Calu3 (cell line): ENCODE measurements at regions not wholly inside any gene's neighbourhood (a gene's known extent, or its start where the extent isn't known, plus 50 kb on each side); places are given as distances from the start of the nearest gene placed in this dataset.

Experiments
- BruUV-seq: library from RNA; stranded (reverse); fragments of 400-500 nt; replicated peaks from 2 replicates; lab custom pipeline; 2021; lab: Mats Ljungman, UMichigan
- CTCF ChIA-PET: fragments of 300-600 bp; sonication (Branson Sonifier 250); formaldehyde crosslinking; loops from one replicate; lab custom pipeline; 2022; ENCODE audit warnings: antibody characterized with exemption; lab: Charles Lee
- DNase-seq: peaks from one replicate; pipeline ENCODE4 v3.0.0; 2022
- H3K27ac Mint-ChIP-seq: one replicate; pipeline ENCODE4 v1.8.0; 2022; ENCODE audit warnings: mixed read lengths; ENCODE audit not compliant: unreplicated experiment
- H3K27me3 Mint-ChIP-seq: one replicate; pipeline ENCODE4 v1.8.0; 2022; ENCODE audit warnings: mixed read lengths; ENCODE audit not compliant: unreplicated experiment
- H3K36me3 Mint-ChIP-seq: one replicate; pipeline ENCODE4 v1.8.0; 2022; ENCODE audit warnings: mild to moderate bottlenecking, moderate library complexity, mixed read lengths; ENCODE audit not compliant: insufficient read depth, unreplicated experiment
- H3K4me1 Mint-ChIP-seq: one replicate; pipeline ENCODE4 v1.8.0; 2022; ENCODE audit warnings: mild to moderate bottlenecking, low read depth, mixed read lengths; ENCODE audit not compliant: unreplicated experiment
- H3K4me3 Mint-ChIP-seq: one replicate; pipeline ENCODE4 v1.8.0; 2022; ENCODE audit warnings: mild to moderate bottlenecking, low read depth, moderate library complexity, mixed read lengths; ENCODE audit not compliant: unreplicated experiment
- H3K9me3 Mint-ChIP-seq: one replicate; pipeline ENCODE4 v1.8.0; 2022; ENCODE audit warnings: low read depth, mixed read lengths; ENCODE audit not compliant: unreplicated experiment
- CTCF ChIP-seq: fragments of 200-600 bp; IDR thresholded peaks from one replicate; pipeline ENCODE4 v1.8.0; 2022; ENCODE audit warnings: antibody characterized with exemption; ENCODE audit not compliant: unreplicated experiment
- intact Hi-C: fragments of 100-400 bp; cut with micrococcal nuclease; formaldehyde crosslinking; loops from one replicate; pipeline ENCODE4 v1.10.0; 2022; ENCODE audit not compliant: unreplicated experiment

GRCh38 chrX:25295466-25295865, 279.7 kb upstream of the ARX start:
- Mint-ChIP-seq H3K27ac (no peak overlapping the region), H3K36me3 (no peaks in the 10 kb centered on the region), H3K4me1 (peaks cover 6% of the 10 kb centered on the region), H3K27me3 (peaks cover 12% of the 10 kb centered on the region), H3K4me3 (no peak overlapping the region), H3K9me3 (no peaks in the 10 kb centered on the region)
- CTCF ChIA-PET: no interaction called here
- TF ChIP-seq CTCF: no peak
- intact Hi-C loops: no loop called here
- BruUV-seq: no TSS peak
- no peak for DNase-seq

DNA sequence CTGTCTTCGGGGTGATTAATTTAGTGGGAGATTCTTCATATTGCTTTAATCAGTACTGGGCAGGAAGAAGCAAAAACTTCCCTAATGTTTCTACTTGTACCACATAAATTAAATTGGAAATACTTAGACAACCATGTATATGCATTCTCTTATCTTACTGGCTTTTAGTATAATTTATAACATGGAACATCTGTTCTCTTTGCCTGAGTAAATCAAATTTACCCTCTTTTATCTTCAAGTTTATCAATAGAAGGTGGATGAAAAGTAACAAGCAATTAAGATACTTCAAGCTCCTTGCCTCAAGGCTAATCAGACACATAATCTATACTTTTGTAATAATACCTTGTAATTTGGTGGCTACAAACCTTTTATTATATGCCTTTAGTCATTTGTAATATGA, 274.4 kb upstream of the ARX start:
- intact Hi-C loops: no loop called here
- CTCF ChIA-PET: interaction anchor here (0.8 kb wide), 1 partner anchor 10 kb away, joined by 3 read pairs; no protein-coding TSS in a partner anchor
- BruUV-seq: no TSS peak
- H3K27me3 Mint-ChIP-seq: peaks cover 12% of the 10 kb centered on the region
- no peak overlapping the region for H3K27ac Mint-ChIP-seq
- H3K9me3 Mint-ChIP-seq: no peaks in the 10 kb centered on the region
- H3K4me1 Mint-ChIP-seq: no peaks in the 10 kb centered on the region
- no peak overlapping the region for H3K4me3 Mint-ChIP-seq
- DNase-seq: no peak
- TF ChIP-seq CTCF: no peak
- no peaks in the 10 kb centered on the region for H3K36me3 Mint-ChIP-seq

DNA sequence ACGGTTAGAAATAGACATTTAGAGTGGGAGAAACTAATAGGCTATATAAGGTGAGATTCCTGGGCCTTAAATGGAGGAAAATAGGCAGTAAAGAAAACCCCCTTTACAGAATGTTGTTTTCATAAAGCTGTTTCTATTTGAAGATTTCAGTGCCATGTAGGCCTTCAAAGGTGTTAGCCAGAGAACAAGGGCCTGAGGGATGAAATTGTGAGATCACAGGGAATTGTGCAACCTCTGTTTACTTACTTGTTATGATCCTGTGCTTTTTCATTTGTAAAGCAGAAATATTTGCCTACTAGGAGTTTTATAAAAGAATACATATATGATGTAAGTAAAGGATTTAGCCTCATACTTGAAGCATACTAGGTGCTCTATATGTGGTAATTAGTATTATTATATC, 272.9 kb upstream of the ARX start:
- Mint-ChIP-seq H3K36me3 (no peaks in the 10 kb centered on the region), H3K9me3 (no peaks in the 10 kb centered on the region), H3K27ac (no peak overlapping the region), H3K4me3 (no peak overlapping the region), H3K4me1 (no peaks in the 10 kb centered on the region), H3K27me3 (peaks cover 7% of the 10 kb centered on the region)
- no TSS peak for BruUV-seq
- TF ChIP-seq CTCF: no peak
- CTCF ChIA-PET: no interaction called here
- DNase-seq: no peak
- intact Hi-C loops: no loop called here

DNA sequence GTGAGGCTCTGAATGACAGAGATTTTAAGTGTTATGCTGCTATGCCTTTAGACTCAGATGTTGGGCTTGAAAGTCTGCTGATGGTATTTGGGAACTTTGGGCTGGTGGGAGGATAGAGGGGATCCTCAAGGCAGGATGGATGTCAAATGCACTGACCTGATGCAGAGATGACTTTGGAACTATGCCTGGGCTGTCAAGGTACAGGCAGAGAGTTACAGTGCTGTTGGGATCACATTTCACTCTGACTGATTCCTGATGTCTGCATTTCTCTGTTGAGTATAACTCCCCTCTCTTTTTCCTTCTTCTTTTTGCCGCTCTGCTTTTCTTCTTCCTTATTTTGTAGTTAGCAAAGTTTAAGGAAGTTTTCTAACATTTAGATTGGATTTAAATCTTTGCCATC, 271.8 kb upstream of the ARX start:
- no TSS peak for BruUV-seq
- H3K9me3 Mint-ChIP-seq: no peaks in the 10 kb centered on the region

More for the DNA sequence above, 271.8 kb upstream of the ARX start:
- no peak overlapping the region for H3K27ac Mint-ChIP-seq
- H3K36me3 Mint-ChIP-seq: no peaks in the 10 kb centered on the region
- TF ChIP-seq CTCF: no peak
- intact Hi-C loops: no loop called here
- CTCF ChIA-PET: no interaction called here
- no peak overlapping the region for H3K4me3 Mint-ChIP-seq
- no peaks in the 10 kb centered on the region for H3K27me3 Mint-ChIP-seq
- no peaks in the 10 kb centered on the region for H3K4me1 Mint-ChIP-seq
- DNase-seq: no peak
